Omental fat pad (tissue), 3 donors: ENCODE measurements at regions not wholly inside any gene's neighbourhood (a gene's known extent, or its start where the extent isn't known, plus 50 kb on each side); places are given as distances from the start of the nearest gene placed in this dataset.

Experiments
- ATAC-seq: fragments of 150-250 bp; one replicate; pipeline ENCODE4 v1.9.1; 2016; ENCODE audit warnings: mild to moderate bottlenecking, moderate library complexity; ENCODE audit not compliant: low FRiP score
- DNase-seq: peaks from one replicate; pipeline ENCODE4 v3.0.0-alpha.2; 2019; ENCODE audit warnings: low spot score
- TF ChIP-seq, protein P1 (sequence below), 3 donors: fragments of 450-650 bp; IDR thresholded peaks; one replicate each; pipeline ENCODE4 v1.5.1; 2016 to 2017; ENCODE audit warnings: antibody characterized with exemption in 3 of 3, mild to moderate bottlenecking in 3 of 3, moderate library complexity in 2 of 3

DNA sequence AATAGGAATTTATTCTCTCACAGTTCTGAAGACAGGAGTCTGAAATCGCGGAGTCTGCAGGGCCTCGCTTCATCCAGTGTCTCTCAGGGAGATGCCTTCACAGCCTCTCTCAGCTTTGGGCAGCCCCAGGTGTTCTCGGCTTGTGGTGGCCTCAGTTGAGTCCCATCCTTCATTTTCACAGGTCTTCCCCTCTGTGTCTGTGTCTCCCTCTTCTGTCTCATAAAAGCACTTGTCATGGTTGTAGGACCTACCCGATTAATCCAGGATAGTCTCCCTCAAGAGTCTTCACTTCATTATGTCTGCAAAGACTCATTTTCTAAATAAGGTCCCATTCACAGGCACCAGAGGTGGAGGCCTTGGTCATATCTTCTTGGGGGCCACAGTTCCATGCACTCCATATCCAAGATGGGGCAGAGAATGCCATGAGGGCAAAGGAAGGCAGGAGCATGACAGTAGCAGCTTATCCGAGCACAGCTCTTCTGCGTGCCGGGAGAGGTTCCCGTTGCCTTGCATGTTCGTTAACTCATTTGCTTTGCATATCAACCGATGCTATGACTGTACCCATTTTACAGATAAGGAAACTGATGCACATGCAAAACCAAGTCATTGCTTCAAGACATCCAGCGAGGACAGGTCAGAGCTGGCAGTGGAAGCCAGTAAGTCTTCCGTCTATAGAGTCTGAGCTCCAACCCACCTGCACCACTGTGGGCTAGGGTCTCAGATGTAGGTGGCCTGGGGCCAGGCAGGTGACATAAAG lies 363.8 kb upstream of the SULF2 start:
- TF ChIP-seq, protein P1, sequence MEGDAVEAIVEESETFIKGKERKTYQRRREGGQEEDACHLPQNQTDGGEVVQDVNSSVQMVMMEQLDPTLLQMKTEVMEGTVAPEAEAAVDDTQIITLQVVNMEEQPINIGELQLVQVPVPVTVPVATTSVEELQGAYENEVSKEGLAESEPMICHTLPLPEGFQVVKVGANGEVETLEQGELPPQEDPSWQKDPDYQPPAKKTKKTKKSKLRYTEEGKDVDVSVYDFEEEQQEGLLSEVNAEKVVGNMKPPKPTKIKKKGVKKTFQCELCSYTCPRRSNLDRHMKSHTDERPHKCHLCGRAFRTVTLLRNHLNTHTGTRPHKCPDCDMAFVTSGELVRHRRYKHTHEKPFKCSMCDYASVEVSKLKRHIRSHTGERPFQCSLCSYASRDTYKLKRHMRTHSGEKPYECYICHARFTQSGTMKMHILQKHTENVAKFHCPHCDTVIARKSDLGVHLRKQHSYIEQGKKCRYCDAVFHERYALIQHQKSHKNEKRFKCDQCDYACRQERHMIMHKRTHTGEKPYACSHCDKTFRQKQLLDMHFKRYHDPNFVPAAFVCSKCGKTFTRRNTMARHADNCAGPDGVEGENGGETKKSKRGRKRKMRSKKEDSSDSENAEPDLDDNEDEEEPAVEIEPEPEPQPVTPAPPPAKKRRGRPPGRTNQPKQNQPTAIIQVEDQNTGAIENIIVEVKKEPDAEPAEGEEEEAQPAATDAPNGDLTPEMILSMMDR (IDR thresholded peaks at IDR 0.05) = no peak
- no peak for DNase-seq
- ATAC-seq = no peak

DNA sequence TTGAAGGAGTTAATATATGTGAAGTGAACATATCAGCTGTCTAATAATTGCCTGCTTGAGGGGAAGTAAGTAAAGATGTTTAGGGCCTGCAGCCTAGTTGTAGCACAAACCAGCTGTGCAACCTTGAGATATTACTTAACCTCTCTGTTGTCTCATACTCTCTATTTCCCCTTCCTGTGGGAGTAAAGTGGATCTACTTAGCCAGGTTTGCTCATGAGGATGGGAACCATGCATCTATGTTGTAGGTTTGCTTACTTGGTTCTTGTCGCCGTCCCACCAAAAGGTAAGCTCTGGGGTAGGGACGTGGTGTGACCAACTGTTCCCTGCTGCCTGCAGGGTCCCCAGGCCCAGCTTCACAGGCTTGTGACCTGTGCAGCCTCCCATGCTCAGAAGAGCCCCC lies 362.7 kb upstream of the SULF2 start:
- DNase-seq (no peak), ATAC-seq (no peak)
- TF ChIP-seq, protein P1 (IDR thresholded peaks at IDR 0.05) = no peak

DNA sequence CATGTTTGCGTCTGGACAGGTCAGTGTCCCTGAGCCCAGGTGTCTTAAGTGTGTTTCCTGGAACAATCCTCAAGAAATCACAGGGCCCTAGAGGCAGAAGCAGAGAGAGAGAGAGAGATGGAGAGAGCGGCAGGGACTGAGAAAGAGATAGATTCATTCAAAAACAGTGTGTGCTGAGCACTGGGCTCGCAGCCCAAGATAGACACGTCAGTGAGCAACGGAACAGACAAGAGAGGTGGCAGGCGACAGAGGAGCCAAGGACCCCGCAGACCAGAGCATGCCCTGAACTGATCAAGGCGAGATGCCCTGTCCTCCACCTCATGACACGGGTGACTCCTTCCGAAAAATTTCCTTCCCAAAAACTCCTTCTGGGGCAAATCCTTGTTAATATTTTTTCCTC lies 362.0 kb upstream of the SULF2 start:
- TF ChIP-seq, protein P1 (IDR thresholded peaks at IDR 0.05) = no peak
- DNase-seq = no peak
- ATAC-seq = no peak

DNA sequence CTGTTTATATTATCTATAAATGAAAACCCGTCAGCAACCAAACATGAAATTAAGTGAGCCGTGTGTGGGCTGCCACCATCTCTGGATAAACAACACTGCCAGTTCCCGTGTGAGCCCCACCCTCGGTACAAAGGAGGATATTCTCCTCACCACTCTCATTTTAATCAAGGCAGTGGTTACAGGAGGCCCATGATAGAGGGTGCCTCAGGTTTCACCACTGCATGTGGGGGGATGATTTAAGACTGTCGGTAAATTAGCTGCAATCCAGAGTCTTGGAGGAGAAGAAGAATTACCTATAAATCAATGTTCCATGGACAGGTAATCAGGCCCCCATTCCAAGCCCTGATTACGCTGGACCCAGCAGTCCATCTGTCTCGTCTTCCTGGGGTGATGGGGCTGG lies 361.6 kb upstream of the SULF2 start:
- TF ChIP-seq, protein P1 (IDR thresholded peaks at IDR 0.05) = no peak
- DNase-seq (no peak), ATAC-seq (no peak)

DNA sequence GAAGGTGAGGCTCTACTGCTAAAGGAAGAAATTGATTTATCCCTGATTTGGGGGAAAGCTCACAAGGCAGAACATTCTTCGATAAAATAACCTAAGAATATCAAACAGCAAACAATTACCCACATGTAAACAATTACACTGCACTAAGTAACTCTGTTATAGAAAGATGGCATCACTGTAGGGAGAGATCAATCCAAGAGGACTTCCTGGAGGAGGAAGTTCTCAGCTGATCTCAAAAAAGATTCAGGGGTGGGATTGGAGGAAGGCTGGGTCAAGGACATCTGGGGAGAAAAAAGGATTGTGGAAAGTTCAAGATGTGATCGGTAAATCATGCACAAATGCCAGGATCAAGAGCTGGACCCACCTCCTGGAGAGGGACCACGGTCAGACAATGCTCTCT lies 361.0 kb upstream of the SULF2 start:
- DNase-seq (no peak), ATAC-seq (no peak)
- TF ChIP-seq, protein P1 (IDR thresholded peaks at IDR 0.05) = no peak

DNA sequence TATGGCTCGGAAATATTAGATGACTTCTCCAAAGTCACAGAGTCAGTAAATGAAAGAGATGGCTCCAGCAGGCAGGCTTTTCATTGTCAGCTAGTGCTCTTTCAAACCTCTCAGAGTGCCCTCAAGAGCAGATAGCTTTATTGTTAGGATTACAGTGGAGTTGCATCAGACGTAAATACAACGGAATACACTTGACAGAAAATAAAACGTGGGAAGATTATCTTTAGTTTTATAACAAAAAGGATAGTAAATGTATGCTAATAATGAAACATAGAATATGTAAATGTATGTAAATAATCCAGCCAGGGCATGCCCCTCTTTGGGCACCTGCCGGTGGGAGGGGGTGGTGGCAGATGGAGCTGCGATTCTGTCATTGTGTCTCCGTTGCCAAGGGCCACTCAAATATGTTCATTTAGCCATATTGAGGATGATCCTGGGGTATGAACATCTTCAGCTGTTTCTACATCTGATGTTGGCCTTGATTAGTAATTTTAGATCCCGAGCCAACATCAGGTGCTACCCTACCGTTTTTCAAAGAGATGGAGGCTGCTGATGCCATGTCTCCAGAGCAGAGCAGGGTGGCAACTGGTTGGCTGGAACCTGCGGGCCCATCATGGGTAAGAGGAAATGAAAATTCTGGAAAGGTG lies 358.3 kb upstream of the SULF2 start:
- ATAC-seq (no peak), DNase-seq (no peak)
- TF ChIP-seq, protein P1 (IDR thresholded peaks at IDR 0.05) = no peak

DNA sequence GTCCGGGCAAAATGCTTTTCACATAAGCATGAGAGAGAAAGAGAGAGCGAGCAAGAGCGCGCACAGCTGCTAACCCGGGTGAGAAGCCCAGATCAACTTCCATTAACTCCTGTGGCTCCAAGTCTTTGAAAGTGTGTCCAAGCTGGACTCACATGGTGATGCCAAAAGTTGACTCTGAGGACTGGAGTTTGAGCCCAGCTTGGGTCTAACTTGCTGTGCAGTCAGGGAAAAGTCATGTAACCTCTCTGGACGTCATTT lies 357.2 kb upstream of the SULF2 start:
- no peak for ATAC-seq
- TF ChIP-seq, protein P1 (IDR thresholded peaks at IDR 0.05) = no peak

More for the DNA sequence above, 357.2 kb upstream of the SULF2 start:
- no peak for DNase-seq
